ENCODE measurements at regions not wholly inside any gene's neighbourhood (a gene's known extent, or its start where the extent isn't known, plus 50 kb on each side); places are given as distances from the start of the nearest gene placed in this dataset.
"Not testable (repeated sequence)": the region's sequence is repeated elsewhere in the genome, so short reads cannot be mapped to it uniquely, and the experiment has no call there.

- DNase-seq, result no peak
Measured at GRCh38 chr18:43888598-43888997, 611.3 kb upstream of the SYT4 start.

- DNase-seq, result no peak
Measured at GRCh38 chr18:43893001-43893637, 615.8 kb upstream of the SYT4 start.

GRCh38 chr18:43904209-43904837 is 627.0 kb upstream of the SYT4 start:
- DNase-seq, result no peak

DNA sequence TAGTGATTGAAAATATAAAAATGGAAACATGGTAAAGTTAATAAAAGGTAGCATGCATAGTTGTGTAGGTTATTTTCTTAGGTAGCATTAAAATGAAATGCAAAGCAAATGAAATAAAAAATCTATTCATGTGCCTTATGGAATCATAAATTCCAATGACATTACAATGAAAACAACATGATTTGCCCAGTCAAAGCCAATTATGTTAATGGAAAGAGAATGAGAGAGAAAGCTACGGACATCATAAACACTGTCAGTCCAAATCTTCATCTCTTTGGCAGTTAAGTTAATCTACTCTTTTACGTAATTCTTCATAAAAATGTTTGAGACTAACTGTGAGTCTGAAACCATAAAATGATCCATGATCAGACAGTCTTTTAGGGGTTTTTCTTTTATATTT is 636.7 kb upstream of the SYT4 start:
- DNase-seq, result no peak

DNA sequence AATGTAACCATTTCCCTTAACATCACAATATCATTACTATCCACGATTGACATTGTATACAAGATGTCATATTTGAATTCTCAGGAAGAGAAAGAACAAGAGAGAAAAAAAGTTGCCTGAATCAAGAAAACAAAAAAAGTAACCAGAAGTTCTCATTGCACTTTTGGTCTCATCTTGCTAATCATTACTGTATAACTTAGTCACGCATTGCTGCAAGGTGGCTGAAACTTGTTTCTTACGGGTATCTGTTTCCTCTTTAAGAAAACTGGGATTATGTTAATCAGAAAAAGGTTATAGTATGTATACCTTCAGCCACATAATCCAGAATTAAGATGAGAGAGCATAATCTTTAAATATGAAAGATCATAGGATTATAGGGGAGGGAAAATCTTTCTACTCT is 639.7 kb upstream of the SYT4 start:
- no peak for DNase-seq

DNA sequence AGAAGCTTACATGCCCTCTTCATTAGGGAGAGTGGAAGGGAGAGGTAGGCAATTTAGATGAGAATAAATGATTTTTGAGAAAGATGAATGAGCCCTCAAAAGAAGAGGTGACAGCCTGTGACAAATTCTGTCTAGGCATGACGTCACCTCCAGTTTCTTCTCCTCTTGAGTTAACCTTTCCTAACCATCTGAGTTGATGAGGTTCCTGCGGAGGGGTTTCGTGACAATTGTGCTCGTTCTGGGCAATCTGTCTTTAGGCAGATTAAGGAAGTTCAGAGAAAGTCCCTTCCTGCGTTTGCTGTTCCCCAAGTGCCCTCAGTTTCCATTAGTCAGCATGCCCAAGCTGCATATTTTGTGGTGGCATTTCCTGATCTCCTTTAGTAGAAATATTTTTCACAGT is 640.2 kb upstream of the SYT4 start:
- no peak for DNase-seq

DNA sequence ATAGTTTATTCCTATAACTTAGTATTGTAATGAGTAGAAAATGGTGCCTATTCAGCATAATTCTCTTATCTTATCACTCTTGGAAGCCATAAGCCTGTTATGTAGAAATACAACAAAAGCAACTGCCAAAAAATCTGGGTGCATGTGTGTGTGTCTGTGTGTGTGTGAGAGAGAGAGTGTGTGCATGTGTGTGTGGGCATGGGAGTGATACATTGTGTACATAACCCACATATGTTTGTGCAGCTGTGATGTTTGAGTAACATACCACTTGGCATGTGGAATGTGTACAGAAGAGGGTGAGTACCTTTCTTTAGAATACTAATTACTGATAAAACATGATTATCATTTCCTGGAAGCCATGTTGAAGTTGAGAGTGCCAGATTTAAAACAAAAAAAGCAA is 642.3 kb upstream of the SYT4 start:
- no peak for DNase-seq

- DNase-seq, result no peak
Measured at GRCh38 chr18:43931439-43931838, 654.1 kb upstream of the SYT4 start.

- no peak for DNase-seq
Measured at GRCh38 chr18:43932140-43932539, 654.9 kb upstream of the SYT4 start.

DNA sequence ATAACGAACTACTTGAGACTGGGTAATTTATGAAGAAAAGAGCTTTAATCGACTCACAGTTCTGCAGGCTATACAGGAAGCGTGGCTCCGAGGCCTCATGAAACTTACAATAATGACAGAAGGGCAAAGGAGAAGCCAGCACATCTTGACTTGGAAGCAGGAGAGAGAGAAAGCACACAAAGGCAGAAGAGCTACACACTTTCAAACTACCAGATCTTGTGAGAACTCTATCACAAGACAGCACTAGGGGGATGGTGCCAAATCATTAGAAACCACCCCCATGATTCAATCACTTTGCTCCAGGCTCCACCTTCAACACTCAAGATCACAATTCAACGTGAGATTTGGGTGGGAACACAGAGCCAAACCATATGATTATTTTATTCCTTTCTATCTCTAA is 655.9 kb upstream of the SYT4 start:
- DNase-seq, result no peak

DNA sequence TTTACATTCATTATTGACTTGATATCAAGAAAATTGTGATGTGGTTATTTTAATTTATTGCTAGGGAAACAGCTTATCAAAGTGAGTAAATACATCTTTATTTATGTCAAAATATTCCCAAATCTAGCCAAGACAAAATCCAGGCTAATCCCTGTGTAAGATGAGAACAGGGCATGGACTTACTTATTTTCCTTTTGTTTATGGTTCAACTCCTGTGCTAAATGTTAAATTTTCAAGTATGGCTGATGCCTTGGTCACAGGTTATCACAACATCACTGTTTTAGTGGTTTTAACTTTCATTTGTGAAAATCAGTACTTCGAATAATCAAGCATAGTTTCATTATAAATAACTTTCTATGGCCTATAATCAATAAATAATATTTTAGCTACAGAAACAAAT is 657.0 kb upstream of the SYT4 start:
- no peak for DNase-seq

- DNase-seq, result no peak
Measured at GRCh38 chr18:43934781-43935471, 657.6 kb upstream of the SYT4 start.

GRCh38 chr18:43936176-43936575 is 658.9 kb upstream of the SYT4 start:
- DNase-seq, result no peak

- DNase-seq, result no peak
Measured at GRCh38 chr18:43949291-43949690, 672.0 kb upstream of the SYT4 start.

DNA sequence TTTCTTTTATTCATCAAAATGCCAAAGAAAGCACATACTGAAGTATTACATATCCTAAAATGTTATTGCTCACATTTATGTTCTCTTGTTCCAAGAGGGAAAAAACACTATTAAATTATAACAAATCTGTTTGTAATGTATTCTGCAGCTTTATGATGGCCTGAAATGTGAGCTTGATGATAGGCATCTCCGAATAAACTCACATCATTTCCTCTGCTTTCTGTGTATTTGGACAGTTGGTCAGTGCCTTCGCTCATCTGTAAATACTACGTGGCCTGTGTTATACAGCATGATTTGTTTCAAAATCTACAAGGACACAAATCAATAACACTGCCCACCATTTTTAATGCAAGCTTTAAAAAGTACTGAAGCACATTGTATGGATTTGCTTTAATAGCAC is 672.8 kb upstream of the SYT4 start:
- no peak for DNase-seq

DNA sequence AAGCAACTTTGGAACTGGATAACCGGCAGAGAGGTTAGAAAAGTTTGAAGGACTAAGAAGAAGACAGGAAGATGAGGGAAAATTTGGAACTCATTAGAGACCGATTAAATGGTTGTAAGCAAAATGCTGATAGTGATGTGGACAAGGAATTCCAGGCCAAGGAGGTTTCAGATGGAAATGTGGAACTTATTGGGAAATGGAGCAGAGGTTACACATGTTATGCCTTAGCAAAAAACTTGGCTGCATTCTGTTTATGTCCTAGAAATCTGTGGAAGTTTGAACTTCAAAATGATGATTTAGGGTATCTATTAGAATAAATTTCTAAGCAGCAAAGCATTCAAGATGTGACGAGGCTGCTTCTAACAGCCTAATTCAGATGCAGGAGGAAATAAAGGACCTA is 675.1 kb upstream of the SYT4 start:
- no peak for DNase-seq

- no peak for DNase-seq
Measured at GRCh38 chr18:43961722-43962121, 684.4 kb upstream of the SYT4 start.

DNA sequence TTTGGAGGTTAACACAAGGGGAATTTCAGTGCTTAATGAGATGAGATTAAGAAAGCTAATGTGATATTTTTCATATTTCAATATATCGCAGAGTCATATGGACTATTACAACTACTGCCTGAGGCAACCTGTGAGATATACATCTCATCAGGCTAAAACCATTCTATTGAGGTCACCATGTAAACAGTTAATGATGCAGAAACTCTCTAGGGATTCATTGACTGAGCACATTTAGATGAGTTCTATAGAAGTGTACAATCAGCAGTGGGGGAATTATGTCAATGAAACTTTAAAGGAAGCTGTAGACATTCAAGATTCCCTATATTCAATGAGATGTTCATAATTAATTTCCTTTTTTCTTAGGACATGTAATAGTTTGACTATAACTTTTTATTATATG is 687.4 kb upstream of the SYT4 start:
- no peak for DNase-seq

- no peak for DNase-seq
Measured at GRCh38 chr18:43965691-43966090, 688.4 kb upstream of the SYT4 start.

DNA sequence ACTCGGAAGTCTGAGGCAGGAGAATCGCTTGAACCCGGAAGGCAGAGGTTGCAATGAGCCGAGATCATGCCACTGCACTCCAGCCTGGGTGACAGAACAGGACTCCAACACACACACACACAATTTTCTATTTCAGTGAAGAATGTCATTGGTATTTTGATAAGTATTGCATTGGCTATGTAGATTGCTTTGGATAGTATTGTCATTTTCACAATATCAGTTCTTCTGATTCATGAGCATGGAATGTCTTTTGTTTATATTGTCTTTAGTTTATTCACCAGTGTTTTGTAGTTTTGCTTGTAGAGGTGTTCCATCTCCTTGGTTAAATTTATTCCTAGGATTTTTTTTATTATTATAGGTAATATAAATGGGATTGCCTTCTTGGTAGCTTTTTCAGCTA is 693.4 kb upstream of the SYT4 start:
- no peak for DNase-seq

DNA sequence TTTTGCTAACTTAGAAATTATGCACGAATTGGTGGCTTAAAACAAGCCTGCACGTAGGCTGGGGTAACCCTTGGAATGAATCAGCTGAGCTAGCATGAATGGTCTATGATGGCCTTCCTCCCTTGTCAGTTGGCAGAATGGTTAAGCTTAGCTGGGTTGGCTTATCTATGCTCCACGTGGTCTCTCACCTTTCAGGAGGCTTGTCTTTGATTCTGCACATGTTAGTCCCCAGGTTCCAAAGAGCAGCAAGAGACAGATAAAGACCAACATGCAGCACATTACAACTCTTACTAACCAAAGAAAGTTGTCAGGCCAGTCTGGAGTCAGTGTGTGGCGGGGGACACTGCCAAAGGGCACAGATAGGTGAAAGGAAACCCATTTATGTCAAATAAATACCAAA is 700.9 kb upstream of the SYT4 start:
- DNase-seq, result no peak

DNA sequence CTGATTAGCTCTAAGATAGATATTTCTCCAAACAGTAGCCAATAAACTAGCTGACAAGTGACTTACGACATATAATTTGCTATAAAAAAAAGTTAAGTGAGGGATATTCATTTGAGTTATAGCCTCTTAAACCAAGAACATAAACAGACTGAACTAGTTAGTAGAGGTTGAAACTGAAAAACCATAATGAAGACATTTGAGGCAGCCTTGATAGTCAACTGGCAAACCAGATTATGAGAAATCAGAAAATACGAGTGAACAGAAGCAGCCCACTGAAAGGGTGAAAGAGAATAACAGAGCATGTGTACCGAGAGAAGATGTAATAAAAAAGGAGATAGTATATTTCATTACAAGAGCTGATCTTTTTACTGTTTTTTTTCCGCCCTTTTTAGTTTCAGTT is 698.1 kb upstream of the SETBP1 start:
- DNase-seq, result no peak

DNA sequence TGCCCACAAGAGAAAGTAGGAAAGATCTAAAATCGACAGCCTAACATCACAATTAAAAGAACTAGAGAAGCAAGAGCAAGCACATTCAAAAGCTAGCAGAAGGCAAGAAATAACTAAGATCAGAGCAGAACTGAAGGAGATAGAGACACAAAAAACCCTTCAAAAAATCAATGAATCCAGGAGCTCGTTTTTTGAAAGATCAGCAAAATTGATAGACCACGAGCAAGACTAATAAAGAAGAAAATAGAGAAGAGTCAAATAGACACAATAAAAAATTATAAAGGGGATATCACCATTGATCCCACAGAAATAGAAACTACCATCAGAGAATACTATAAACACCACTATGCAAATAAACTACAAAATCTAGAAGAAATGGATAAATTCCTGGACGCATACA is 693.6 kb upstream of the SETBP1 start:
- DNase-seq, result not testable (repeated sequence)

DNA sequence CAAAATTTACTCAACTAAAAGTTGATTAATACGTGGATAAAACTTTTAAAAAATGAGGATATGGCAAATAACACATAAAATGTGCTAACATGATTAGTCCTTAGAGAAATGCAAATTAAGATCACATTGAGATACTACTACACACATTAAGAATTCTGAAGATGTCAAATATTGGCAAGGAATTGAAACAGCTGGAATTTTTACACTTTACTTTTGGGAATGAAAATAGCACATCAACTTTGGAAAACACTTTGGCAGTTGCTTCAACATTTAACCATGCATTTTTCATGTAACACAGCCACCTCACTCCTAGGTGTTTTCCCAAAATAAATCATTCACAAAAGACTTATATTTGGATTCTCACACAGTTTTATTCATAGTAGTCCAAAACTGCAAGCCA is 687.9 kb upstream of the SETBP1 start:
- DNase-seq, result no peak

GRCh38 chr18:43994381-43994780 is 686.3 kb upstream of the SETBP1 start:
- DNase-seq, result no peak
